DND-41 (cell line): ENCODE measurements at regions not wholly inside any gene's neighbourhood (a gene's known extent, or its start where the extent isn't known, plus 50 kb on each side); places are given as distances from the start of the nearest gene placed in this dataset.

Experiments used
- EZH2 ChIP-seq: IDR thresholded peaks from 3 replicates; pipeline ENCODE4 v1.6.1; 2012; ENCODE audit warnings: borderline replicate concordance, low read depth, mild to moderate bottlenecking, moderate library complexity, low read length, inconsistent platforms; ENCODE audit not compliant: severe bottlenecking
- TF ChIP-seq, protein P1 (sequence below): IDR thresholded peaks from 2 replicates; pipeline ENCODE4 v1.5.1; 2012; ENCODE audit warnings: borderline replicate concordance, low read length, moderate library complexity, mild to moderate bottlenecking; ENCODE audit not compliant: poor library complexity, severe bottlenecking; ENCODE audit errors: extremely low read depth

DNA sequence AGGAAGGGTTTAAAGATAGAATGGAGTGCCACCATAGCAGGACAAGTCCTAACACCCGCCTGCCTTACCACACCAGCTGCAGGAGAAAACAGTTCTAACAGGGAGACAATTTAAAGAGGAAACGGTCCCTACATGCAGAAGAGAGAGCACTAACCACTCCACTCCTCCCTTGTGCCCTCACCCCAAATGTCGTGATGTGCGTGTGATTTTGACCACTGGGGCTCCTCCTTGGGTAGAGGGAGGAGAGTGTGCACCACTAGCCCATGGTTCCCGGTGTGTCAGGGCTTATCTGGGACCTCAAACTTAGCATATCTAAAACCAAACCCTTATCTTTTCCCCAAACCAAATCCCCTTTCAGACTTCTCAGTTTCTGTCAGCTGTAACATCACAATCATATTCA lies 105.5 kb upstream of the CCDC68 start:
- no peak for TF ChIP-seq EZH2
- TF ChIP-seq, protein P1, sequence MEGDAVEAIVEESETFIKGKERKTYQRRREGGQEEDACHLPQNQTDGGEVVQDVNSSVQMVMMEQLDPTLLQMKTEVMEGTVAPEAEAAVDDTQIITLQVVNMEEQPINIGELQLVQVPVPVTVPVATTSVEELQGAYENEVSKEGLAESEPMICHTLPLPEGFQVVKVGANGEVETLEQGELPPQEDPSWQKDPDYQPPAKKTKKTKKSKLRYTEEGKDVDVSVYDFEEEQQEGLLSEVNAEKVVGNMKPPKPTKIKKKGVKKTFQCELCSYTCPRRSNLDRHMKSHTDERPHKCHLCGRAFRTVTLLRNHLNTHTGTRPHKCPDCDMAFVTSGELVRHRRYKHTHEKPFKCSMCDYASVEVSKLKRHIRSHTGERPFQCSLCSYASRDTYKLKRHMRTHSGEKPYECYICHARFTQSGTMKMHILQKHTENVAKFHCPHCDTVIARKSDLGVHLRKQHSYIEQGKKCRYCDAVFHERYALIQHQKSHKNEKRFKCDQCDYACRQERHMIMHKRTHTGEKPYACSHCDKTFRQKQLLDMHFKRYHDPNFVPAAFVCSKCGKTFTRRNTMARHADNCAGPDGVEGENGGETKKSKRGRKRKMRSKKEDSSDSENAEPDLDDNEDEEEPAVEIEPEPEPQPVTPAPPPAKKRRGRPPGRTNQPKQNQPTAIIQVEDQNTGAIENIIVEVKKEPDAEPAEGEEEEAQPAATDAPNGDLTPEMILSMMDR = no peak
